ENCODE measurements at regions not wholly inside any gene's neighbourhood (a gene's known extent, or its start where the extent isn't known, plus 50 kb on each side); places are given as distances from the start of the nearest gene placed in this dataset.

DNA sequence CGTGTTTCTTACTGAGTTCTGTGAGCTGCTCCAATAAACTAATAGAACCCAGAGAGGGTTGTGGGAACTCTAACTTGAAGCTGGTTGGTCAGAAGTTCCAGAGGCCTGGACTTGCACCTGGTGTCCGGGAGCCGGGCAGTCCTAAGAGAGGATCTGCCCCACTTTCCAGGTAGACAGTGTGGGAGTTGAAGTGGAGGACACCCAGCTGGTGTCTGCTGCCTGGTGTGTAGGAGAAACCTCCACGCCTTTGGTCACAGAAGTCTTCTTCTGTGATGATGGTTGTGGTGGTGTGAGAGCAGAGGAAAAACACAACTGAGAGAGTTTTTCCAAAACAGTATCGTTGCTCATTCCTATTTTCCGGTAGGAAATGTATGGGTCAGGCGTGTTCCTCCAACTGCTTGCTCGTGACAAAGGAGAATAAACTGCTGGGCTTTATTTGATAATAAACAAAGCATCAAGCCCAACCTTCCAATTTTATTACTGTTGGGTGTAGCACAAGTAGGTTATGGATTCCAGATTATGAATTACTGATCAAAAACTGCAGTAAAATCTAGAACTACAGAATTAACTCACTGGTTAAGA lies 137.0 kb downstream of the KLF13 start:
- no peaks in the 10 kb centered on the region for H3K9me3 ChIP-seq (replicated peaks)
- H3K27me3 ChIP-seq: no peaks in the 10 kb centered on the region
- H3K4me3 ChIP-seq: no peak overlapping the region
- no peak for DNase-seq
- H3K4me1 ChIP-seq: no peaks in the 10 kb centered on the region
- no peaks in the 10 kb centered on the region for H3K36me3 ChIP-seq
- no peak overlapping the region for H3K27ac ChIP-seq

DNA sequence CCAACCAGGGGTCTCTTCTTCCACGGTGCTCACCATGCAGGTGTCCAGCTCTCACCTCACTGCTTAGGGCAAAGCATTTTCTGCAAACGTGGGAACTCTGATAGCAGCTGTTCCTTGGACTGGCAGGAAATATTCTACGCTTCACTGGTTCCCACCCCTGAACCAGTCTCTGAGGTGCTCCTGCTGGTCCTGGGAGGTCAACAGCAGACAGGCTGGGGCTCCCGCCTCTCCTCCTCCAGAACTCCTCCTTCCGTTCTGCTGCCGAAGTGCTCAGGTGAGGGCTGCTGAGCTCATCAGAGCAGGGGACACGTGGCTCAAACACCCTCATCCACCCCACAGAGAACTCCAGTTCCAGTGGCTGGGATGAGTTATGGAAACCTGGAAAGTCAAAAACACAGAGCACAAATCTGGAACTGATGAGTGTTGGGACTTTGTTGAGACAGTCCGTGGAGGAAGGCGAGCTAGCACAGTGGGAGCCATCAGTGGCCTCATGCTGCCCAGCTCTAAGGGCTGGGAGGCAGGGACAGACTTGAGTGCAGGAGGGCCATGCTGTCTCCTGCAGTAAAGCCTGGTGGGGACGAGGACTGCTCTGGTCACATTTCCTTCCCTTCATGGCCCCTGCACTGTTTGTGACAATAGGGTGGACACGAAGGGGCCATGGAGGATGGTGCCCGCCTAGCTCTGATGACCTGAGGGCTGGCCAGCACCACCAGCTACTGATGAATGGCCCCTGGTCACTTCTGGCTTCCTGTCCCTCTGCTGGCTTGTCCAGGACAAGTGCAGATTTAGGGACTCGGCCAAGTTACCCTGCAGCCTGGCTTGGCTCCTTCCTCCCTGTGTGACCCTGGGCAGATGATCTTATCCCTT lies 137.8 kb downstream of the KLF13 start:
- DNase-seq: peak in 1 of 2 experiments; percentile 13
- H3K27ac ChIP-seq: no peak overlapping the region
- H3K36me3 ChIP-seq: no peaks in the 10 kb centered on the region
- H3K27me3 ChIP-seq: no peaks in the 10 kb centered on the region
- H3K4me3 ChIP-seq: no peak overlapping the region
- no peaks in the 10 kb centered on the region; the same call in 1 of the 2 replicates for H3K4me1 ChIP-seq
- no peaks in the 10 kb centered on the region for H3K9me3 ChIP-seq (replicated peaks)

DNA sequence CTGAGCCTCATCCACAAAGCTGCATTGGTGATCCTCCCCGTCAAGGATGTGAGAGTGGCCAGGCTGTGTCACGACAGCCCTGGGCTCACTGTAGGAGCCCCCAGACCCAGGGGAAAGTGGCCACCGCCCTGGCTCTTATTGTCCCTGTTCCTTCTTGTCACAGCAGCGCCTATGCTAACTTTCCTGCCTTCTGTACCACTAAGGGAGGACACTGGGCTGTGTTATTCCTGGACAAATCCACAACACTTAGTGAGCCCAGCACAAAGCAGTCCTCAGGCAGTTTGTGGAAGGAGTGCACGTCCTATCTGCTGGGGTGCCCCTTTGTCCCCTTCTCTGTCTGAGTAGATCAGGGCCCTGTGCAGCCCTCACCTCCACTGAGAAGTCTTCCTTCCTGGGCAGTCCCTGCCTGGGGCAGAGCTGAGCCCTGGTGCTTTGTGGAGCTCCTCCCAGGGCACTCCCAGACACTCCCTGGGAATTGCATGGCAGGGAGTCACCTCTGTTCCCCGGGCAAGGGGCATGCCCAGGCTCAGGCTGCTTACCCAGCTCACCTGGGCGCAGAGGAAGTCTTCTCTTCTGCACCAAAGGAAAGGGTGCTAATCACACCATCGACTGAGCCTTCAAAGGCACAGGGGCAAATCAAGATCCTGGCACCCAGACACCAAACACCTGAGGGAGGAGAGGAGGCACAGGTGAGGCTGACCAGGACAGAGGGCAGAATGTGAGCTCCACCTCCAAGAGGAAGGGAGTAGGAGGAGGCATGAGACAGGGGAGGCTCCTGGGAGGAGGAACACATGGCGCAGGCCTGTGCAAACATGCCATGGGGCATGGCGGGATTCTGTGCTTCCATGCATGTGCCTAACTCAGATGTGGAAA lies 138.7 kb downstream of the KLF13 start:
- Histone ChIP-seq H3K4me3 (no peak overlapping the region), H3K9me3 (replicated peaks) (no peaks in the 10 kb centered on the region), H3K27ac (no peak overlapping the region), H3K27me3 (no peaks in the 10 kb centered on the region), H3K36me3 (no peaks in the 10 kb centered on the region), H3K4me1 (peaks cover 9% of the 10 kb centered on the region)
- no peak for DNase-seq

DNA sequence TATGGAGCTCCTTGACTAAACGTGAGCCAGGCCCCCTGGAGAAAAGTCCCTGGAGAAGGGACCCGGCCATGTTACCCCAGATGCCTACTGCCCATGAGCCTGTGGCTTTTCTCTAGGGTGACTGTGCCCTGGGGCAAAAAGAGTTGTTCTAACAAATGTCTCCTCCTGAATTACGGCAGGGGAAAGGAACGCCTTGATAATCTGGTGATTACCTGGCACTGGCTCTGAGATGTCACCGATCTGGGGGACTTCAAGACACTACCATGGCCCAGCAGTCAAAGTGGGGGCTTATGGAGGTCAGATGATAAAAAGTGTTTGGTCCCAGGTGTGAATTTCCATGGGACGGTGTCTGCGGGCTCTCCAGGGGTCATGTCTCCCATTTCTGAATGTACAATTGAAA lies 140.7 kb downstream of the KLF13 start:
- DNase-seq: peak in 1 of 2 experiments; percentile 11

DNA sequence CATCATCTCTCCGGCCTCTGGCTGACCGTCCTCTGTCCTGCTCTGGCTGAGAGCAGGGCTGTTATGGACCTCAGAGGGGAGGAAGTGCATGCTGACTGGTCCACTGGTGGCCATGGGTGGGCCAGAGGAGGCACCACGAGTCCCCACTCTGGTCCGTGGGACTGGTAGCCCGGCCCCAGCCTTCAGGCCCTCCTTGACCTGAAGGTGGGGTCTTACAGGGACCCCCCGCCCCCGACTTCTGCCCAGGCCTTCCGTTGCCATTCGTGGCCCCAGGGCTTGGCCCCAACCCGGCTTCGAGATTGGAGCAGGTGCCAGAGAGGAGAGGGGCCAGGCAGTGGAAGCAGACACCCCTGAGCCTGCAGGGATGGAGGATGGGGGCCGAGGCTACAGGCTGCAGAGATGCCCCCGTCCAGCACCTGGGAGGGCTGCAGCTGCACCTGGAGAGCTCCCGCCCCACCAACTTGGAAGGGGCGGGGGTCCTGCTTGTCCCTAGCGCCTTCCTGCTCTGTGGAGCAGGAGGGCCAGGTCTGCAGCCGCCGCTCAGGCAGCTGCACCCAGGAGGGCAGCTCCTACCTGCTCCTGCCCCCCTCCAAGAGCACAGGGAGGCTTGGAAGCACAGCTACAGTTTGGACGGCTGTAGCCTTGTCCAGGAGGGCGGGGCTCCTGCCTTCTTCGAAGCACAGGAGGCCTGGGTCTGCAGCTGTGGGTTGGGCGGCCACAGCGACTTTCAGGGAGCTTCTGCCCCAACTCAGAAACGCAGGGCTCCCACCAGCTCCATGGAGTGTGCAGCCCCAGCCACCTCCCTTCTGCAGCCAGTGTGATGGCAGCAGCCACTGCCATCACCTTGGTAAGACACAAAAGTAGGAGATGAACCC lies 142.5 kb downstream of the KLF13 start:
- Histone ChIP-seq H3K27me3 (no peaks in the 10 kb centered on the region), H3K27ac (no peak overlapping the region), H3K36me3 (no peaks in the 10 kb centered on the region), H3K4me1 (peaks cover 37% of the 10 kb centered on the region), H3K4me3 (no peak overlapping the region), H3K9me3 (replicated peaks) (no peaks in the 10 kb centered on the region)
- DNase-seq: no peak

More for the DNA sequence above, 140.7 kb downstream of the KLF13 start:
- Histone ChIP-seq H3K36me3 (no peaks in the 10 kb centered on the region), H3K4me3 (no peak overlapping the region), H3K4me1 (peaks cover 29% of the 10 kb centered on the region), H3K27me3 (no peaks in the 10 kb centered on the region), H3K27ac (no peak overlapping the region), H3K9me3 (replicated peaks) (no peaks in the 10 kb centered on the region)

DNA sequence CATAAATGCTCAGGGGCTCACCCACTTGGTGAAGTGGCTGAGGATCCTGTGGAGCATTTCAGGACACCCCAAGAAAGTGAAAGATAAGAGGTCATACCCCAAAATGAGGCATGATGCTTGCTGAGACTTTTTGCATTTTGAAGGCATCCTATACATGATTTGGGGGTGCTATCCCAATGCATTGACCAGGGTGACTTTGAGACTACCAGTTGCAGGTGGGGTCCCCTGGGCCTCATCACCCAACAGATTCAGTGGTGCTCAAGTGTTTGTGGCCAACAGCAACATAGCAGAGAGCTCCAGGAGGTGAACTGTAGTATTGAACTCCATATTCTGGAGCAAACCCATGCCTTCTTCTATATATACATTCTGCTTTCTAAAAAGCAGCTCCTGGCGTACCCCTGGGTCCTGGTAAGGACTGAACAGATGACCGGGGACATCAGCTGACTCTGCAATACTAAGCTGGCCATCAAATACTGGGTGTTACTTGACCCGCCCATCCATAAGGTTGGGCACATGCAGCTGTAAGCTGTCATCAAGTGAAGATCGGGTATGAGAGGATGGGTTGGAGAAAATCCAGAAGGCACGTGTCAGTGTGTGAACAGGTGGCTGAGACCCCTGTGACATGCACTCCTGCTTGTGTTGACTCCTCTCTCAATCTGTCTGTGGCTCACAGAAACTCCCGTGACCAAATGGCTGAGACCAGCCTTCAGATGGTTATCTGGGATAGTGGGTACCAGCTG lies 143.3 kb downstream of the KLF13 start:
- peak overlapping the region; percentile 22; the same call in 1 of the 2 replicates for H3K27ac ChIP-seq
- peak; percentile 36 to 65 for DNase-seq

DNA sequence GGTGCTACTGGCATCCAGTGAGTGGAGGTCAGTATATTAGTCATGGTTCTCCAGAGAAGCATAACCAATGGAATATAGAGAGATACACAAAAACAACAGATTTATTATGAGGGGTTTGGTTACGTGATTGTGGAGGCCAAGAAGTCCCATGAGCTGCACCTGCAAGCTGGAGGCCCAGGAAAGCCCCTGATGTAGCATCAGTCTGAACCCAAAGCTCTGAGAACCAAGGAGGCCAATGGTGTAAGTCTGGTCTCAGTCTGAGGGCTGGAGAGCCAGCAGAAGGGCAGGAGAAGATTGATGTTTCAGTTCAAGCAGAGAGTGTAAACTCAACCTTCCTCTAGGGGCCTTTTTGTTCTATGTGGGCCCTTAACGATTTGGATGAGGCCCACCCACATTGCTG lies 144.1 kb downstream of the KLF13 start:
- H3K27me3 ChIP-seq: no peaks in the 10 kb centered on the region
- H3K4me1 ChIP-seq: peaks cover 37% of the 10 kb centered on the region
- H3K9me3 ChIP-seq (replicated peaks): no peaks in the 10 kb centered on the region
- H3K27ac ChIP-seq: peak overlapping the region; percentile 22; the same call in 1 of the 2 replicates
- DNase-seq: no peak
- no peak overlapping the region for H3K4me3 ChIP-seq
- no peaks in the 10 kb centered on the region for H3K36me3 ChIP-seq

More for the DNA sequence above, 143.3 kb downstream of the KLF13 start:
- Histone ChIP-seq H3K4me1 (peaks cover 37% of the 10 kb centered on the region), H3K9me3 (replicated peaks) (no peaks in the 10 kb centered on the region), H3K36me3 (no peaks in the 10 kb centered on the region), H3K4me3 (no peak overlapping the region), H3K27me3 (no peaks in the 10 kb centered on the region)

DNA sequence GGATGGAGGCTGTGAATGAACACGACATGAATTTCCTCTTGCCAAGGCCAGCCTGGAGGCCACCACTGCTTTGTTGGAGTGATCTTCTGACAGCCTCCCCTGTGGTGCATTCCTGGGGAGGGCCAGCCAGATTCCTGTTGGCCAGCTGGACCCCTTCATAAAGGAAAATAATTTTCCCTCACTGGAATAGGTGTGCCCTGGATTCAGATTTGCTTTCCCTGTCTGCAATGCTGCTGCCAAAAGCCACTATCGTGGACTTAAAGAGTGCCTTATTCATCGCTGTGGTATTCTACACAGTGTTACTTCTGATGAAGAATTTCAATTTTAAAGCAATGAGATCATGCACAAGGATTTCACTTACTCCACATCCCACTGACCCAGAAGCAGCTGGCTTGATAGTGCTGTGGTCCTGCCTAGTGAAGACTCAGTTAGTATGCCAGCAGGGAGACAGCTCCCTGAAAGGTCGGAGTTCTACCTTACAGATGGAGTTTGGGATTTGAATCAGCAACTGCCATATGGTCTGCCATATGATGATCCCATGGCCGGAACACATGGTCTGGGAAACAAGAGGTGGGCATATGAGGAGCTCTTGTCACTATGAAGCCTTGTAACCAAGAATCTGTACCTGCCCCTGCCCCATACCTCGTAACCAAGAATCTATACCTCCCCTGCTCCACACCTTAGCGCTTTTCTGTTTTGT lies 145.2 kb downstream of the KLF13 start:
- Histone ChIP-seq H3K27me3 (no peaks in the 10 kb centered on the region), H3K4me3 (no peak overlapping the region), H3K9me3 (replicated peaks) (no peaks in the 10 kb centered on the region), H3K27ac (peak overlapping the region; percentile 29), H3K36me3 (no peaks in the 10 kb centered on the region), H3K4me1 (peaks cover 37% of the 10 kb centered on the region)
- peak; percentile 25 to 35 for DNase-seq

DNA sequence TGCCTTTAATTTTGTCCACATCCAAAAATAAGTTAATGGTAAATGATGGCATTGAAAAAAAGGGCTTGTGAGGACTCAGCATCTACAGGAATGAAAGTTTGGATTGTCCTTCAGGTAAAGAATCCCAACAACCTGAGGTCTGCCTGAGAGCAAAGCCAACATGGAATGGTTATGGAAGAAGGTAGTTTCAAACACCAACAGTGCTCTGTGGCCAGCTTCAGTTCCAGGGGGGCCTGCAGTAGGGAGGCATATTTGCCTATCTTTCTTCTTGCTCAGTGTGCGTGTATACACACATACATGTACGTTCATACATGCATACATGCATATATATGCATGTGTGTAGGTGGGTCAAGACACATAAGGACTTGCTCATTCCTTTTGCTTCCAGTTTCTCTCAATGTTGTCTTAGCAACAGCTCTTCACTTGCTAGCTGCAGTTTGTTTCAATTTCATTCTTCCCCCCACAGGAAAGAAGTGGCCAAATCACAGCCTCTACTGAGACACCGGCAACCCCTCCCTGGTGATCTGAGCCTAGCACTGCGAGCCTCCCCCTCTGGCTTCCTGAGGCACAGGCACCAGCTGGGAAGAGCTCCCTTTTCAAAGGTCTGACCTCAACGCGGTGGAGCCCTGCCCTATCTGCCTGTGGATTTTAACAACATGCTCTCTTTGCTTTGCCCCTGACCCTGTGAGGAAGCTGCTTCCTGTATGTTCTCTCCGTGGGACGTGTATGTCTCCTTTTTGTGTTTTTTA lies 146.2 kb downstream of the KLF13 start:
- H3K4me3 ChIP-seq: no peak overlapping the region
- peak in 1 of 2 experiments; percentile 24 for DNase-seq

DNA sequence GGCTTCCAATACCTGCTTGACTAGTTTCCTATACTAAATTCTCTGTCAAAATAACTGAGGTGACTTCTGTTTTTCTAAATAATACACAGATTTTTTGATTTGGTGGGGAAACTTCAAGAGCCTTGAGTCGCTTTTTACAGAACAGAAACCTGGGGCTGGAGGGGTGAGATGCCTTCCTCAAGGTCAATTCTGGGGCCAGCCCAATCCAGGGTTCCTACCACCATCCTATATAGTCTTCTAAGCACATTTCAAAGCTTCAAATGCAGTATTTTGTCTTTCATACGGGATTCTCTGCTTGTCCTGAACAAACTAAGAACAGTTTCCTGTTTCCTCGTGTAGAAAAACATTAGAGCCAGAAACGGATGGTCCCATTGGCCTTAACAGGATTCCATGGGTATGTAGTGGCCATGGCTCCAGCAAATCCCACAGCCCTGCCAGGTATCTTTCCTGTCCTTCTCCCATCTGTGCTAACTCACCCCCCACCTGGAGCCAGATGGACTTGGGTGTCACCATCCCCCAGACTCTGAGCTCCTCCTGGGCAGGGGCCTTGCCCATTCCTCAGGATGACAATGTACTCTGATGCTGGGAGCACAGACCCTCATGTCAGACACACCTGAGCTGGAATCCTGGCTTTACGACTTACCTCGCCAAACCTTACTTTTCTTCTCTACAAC lies 146.9 kb downstream of the KLF13 start:
- Histone ChIP-seq H3K27ac (no peak overlapping the region), H3K4me3 (no peak overlapping the region), H3K9me3 (replicated peaks) (no peaks in the 10 kb centered on the region), H3K4me1 (peaks cover 37% of the 10 kb centered on the region), H3K36me3 (no peaks in the 10 kb centered on the region), H3K27me3 (no peaks in the 10 kb centered on the region)
- no peak for DNase-seq

More for the DNA sequence above, 146.2 kb downstream of the KLF13 start:
- Histone ChIP-seq H3K36me3 (no peaks in the 10 kb centered on the region), H3K9me3 (replicated peaks) (no peaks in the 10 kb centered on the region), H3K27ac (no peak overlapping the region), H3K27me3 (no peaks in the 10 kb centered on the region), H3K4me1 (peaks cover 37% of the 10 kb centered on the region)

DNA sequence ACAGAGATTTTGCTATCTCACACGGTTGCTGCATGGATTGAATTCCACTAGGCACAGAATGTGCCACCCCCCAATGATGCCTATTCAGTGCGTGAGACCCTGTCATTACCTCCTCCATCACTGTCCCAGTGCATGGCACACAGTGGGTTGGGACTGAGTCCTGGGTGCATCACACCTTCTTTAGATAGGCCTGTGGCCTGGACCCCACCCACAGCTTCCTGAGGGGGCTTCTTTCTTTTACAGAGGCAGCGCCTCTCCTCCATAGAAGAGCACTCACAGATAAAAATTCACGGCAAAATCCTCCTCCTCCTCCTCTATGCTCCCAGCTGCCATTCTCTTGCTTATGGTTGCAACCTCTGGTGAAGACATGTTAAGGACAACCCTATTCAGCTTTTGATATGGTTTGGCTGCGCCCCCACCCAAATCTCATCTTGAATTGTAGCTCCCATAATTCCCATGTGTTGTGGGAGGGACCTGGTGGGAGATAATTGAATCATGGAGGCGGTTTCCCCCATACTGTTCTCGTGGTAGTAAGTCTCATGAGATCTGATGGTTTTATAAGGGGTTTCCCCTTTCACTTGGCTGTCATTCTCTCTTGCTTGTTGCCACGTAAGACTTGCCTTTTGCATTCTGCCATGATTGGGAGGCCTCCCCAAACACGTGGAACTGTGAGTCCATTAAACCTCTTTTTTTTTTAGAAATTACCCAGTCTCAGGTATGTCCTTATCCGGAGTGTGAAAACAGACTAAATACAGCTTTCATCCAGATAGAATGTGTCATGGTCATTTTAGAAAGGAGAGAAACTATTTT lies 147.6 kb downstream of the KLF13 start:
- Histone ChIP-seq H3K36me3 (no peaks in the 10 kb centered on the region), H3K4me3 (no peak overlapping the region), H3K27ac (no peak overlapping the region), H3K4me1 (peaks cover 37% of the 10 kb centered on the region), H3K9me3 (replicated peaks) (no peaks in the 10 kb centered on the region), H3K27me3 (no peaks in the 10 kb centered on the region)
- DNase-seq: no peak
